Panc1 (cell line): ENCODE measurements at regions not wholly inside any gene's neighbourhood (a gene's known extent, or its start where the extent isn't known, plus 50 kb on each side); places are given as distances from the start of the nearest gene placed in this dataset.

Experiments
- ATAC-seq: fragments of 200-7000 bp; cut with Tn5 transposase; 2 replicates; pipeline ENCODE4 v1.9.1; 2020; ENCODE audit warnings: mild to moderate bottlenecking, moderate library complexity
- BruUV-seq: library from RNA; stranded (reverse); fragments of 400-500 nt; replicated peaks from 2 replicates; lab custom pipeline; 2021; lab: Mats Ljungman, UMichigan
- CTCF ChIA-PET: fragments of 300-600 bp; sonication (Branson Sonifier 250); formaldehyde crosslinking; loops from one replicate; lab custom pipeline; 2022; ENCODE audit warnings: antibody characterized with exemption; lab: Charles Lee
- POLR2A ChIA-PET: fragments of 300-600 bp; sonication (Branson Sonifier 250); formaldehyde crosslinking; loops from one replicate; lab custom pipeline; 2022; ENCODE audit warnings: antibody characterized with exemption; lab: Charles Lee
- DNase-seq: peaks from one replicate; pipeline ENCODE4 v3.0.0-alpha.2; 2010; ENCODE audit warnings: low read depth, low spot score
- H3K27ac ChIP-seq: 2 replicates; pipeline ENCODE4 v1.5.1; 2011; ENCODE audit warnings: mild to moderate bottlenecking, low read length, inconsistent platforms
- H3K27me3 ChIP-seq: fragments of 200-500 bp; sonication (Bioruptor generic); 2 replicates; pipeline ENCODE4 v1.6.0; 2014; ENCODE audit warnings: low read length, inconsistent platforms; ENCODE audit not compliant: control insufficient read depth, insufficient read depth
- H3K36me3 ChIP-seq: fragments of 200-500 bp; sonication (Bioruptor generic); 2 replicates; pipeline ENCODE4 v1.5.1; 2014; ENCODE audit warnings: inconsistent platforms, mild to moderate bottlenecking, low read length, moderate library complexity; ENCODE audit not compliant: control insufficient read depth, insufficient read depth
- H3K4me1 ChIP-seq: 2 replicates; pipeline ENCODE4 v1.5.1; 2011; ENCODE audit warnings: inconsistent platforms, mild to moderate bottlenecking, low read length, moderate library complexity; ENCODE audit not compliant: control insufficient read depth, insufficient read depth
- H3K4me3 ChIP-seq, 2 experiments: 2 replicates each; pipeline ENCODE4 v1.5.1; 2011 to 2012; ENCODE audit warnings: low read depth in 2 of 2, low read length in 2 of 2, mild to moderate bottlenecking in 2 of 2, inconsistent platforms in 1 of 2, moderate library complexity in 1 of 2
- H3K9me3 ChIP-seq: fragments of 200-500 bp; sonication (Bioruptor generic); 2 replicates; pipeline ENCODE4 v1.5.1; 2014; ENCODE audit warnings: low read depth, mild to moderate bottlenecking, inconsistent platforms, low read length, moderate library complexity; ENCODE audit not compliant: control insufficient read depth, insufficient read depth
- POLR2AphosphoS5 ChIP-seq: IDR thresholded peaks from 2 replicates; pipeline ENCODE4 v1.6.1; 2012; ENCODE audit warnings: mild to moderate bottlenecking, low read depth, low read length, moderate library complexity
- REST ChIP-seq, 2 experiments: IDR thresholded peaks; 2 replicates each; pipeline ENCODE4 v1.6.1; 2011 to 2012; ENCODE audit warnings: low read depth in 2 of 2, control low read depth in 1 of 2, low read length in 1 of 2, mild to moderate bottlenecking in 1 of 2, moderate library complexity in 1 of 2; ENCODE audit not compliant: insufficient read depth in 1 of 2
- SIN3A ChIP-seq: IDR thresholded peaks from 2 replicates; pipeline ENCODE4 v1.6.1; 2012; ENCODE audit warnings: low read depth, mild to moderate bottlenecking, low read length, moderate library complexity, borderline replicate concordance; ENCODE audit not compliant: insufficient read depth
- TCF7L2 ChIP-seq: IDR thresholded peaks from 2 replicates; pipeline ENCODE4 v1.6.1; 2011; ENCODE audit warnings: mild to moderate bottlenecking, low read depth, low read length, inconsistent platforms
- in situ Hi-C: cut with HindIII; loops from 2 replicates; pipeline ENCODE4 v1.10.0; 2016; ENCODE audit warnings: low sequenced_read_pairs, low pct_unique_long_range_greater_than_20kb
- intact Hi-C: fragments of 100-400 bp; cut with micrococcal nuclease; formaldehyde crosslinking; loops from one replicate; pipeline ENCODE4 v1.10.0; 2022; ENCODE audit not compliant: unreplicated experiment
- TF ChIP-seq, protein P1 (sequence below): fragments of 450-650 bp; IDR thresholded peaks from 2 replicates; pipeline ENCODE4 v1.5.1; 2017; ENCODE audit warnings: mild to moderate bottlenecking

- BruUV-seq: no TSS peak
- ChIA-PET CTCF (no interaction called here), POLR2A (no interaction called here)
- no peak for DNase-seq
- TF ChIP-seq SIN3A (no peak), REST (IDR thresholded peaks at IDR 0.05; ENCODE audit: insufficient read depth in 1 of 2, low read depth in 2 of 2, low read length in 1 of 2) (no peak), POLR2AphosphoS5 (no peak)
- TF ChIP-seq, protein P1, sequence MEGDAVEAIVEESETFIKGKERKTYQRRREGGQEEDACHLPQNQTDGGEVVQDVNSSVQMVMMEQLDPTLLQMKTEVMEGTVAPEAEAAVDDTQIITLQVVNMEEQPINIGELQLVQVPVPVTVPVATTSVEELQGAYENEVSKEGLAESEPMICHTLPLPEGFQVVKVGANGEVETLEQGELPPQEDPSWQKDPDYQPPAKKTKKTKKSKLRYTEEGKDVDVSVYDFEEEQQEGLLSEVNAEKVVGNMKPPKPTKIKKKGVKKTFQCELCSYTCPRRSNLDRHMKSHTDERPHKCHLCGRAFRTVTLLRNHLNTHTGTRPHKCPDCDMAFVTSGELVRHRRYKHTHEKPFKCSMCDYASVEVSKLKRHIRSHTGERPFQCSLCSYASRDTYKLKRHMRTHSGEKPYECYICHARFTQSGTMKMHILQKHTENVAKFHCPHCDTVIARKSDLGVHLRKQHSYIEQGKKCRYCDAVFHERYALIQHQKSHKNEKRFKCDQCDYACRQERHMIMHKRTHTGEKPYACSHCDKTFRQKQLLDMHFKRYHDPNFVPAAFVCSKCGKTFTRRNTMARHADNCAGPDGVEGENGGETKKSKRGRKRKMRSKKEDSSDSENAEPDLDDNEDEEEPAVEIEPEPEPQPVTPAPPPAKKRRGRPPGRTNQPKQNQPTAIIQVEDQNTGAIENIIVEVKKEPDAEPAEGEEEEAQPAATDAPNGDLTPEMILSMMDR: no peak
- Histone ChIP-seq H3K4me1 (no peaks in the 10 kb centered on the region), H3K36me3 (no peaks in the 10 kb centered on the region), H3K27me3 (no peaks in the 10 kb centered on the region), H3K9me3 (no peaks in the 10 kb centered on the region), H3K27ac (no peak overlapping the region), H3K4me3 (no peak overlapping the region)
- no peak for ATAC-seq
- intact Hi-C loops (no loop called here), in situ Hi-C loops (no loop called here)
Measured at GRCh38 chr10:78863906-78864239, 204.9 kb upstream of the ZMIZ1 start.

DNA sequence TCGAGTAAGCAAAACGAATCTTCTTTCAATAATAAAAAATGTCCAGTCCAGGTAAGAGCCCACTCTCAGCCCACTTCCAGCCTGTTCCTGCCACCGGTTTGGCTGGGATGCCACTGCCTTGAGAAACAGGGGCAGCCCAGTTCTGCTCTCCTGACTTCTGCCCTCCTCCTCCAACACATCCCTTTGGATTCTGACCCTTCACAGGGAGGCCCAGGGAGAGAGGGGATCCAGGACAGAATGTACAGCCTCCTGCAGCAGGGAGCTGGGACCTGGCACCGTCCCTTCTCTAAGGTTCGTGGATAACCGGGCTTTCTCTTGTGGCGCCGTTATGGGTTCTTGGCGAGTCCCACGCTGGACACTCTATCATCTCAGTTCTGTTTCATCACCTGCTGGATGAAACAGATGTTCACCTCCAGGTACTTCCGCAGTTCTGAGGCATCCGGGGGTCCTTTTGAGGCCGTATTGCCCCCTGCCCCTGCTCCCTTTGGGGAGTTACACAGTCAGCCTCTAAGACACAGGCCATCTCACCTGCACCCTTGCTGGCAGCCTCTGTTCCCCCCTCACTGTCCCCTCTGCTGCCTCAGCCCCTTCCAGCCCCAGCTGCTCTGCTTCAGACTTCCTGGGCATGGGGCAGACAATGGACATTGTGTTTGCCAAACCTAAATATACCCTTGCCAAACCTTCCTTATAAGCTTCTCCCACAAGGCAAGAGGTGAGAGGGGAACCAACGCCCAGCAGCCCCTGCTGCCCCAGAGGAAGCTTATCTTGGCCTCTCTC, 203.8 kb upstream of the ZMIZ1 start:
- ChIA-PET CTCF (no interaction called here), POLR2A (no interaction called here)
- ATAC-seq (no peak), DNase-seq (no peak)
- intact Hi-C loops: no loop called here
- Histone ChIP-seq H3K4me1 (no peaks in the 10 kb centered on the region), H3K9me3 (no peaks in the 10 kb centered on the region), H3K4me3 (no peak overlapping the region), H3K27ac (no peak overlapping the region), H3K36me3 (no peaks in the 10 kb centered on the region), H3K27me3 (no peaks in the 10 kb centered on the region)
- in situ Hi-C loops: no loop called here
- no TSS peak for BruUV-seq
- TF ChIP-seq, protein P1: no peak
- TF ChIP-seq POLR2AphosphoS5: no peak
- TF ChIP-seq SIN3A: no peak
- no peak for TF ChIP-seq REST (IDR thresholded peaks at IDR 0.05; ENCODE audit: insufficient read depth in 1 of 2, low read depth in 2 of 2, low read length in 1 of 2)
- TF ChIP-seq TCF7L2: no peak
